DMS 273 (cell line): ENCODE measurements at regions not wholly inside any gene's neighbourhood (a gene's known extent, or its start where the extent isn't known, plus 50 kb on each side); places are given as distances from the start of the nearest gene placed in this dataset.
A peak's percentile ranks its signal among the peaks of the same experiment; 100 is the strongest.

ENCODE experiments used
- DNase-seq: peaks from one replicate; lab custom pipeline; 2025; ENCODE audit not compliant: unreplicated experiment; lab: John Stamatoyannopoulos, UW

DNA sequence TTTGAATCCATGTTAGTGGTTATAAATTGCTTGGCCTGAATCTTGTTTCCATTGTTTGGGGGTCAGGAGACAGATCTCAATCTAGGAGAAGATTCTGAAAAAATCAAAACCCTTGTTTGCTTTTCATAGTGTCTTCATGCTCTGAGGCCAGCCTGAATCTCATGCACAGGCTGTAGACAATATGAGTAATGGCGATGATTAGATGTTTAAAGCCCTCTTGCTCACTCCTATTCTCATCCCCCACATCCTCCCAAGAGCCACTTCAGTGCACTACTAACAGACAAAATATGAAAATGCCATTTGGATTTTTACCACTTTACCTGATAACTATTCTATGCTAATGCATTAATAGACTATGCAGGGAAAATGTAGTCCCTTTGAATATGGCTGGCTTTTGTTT is 129.4 kb downstream of the NUDT12 start:
- DNase-seq = no peak

DNA sequence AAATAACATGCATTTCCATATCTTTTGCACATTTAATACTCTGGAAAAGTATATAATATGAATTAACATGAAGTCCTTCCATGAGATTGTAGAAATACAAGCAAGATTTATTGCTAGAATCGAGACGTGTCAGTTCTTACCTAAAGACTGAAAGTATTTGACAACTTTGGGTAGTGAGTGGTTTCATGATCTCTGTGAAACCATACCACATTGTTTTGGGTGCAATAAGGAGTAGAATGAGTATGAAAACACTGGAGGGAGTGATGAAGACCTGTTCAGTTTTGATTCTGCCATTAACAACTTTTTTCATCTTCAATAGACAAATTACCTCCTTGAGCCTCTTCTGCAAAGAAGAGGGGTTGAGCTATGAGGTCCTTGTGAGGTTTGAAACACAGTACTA is 133.7 kb downstream of the NUDT12 start:
- DNase-seq = no peak

DNA sequence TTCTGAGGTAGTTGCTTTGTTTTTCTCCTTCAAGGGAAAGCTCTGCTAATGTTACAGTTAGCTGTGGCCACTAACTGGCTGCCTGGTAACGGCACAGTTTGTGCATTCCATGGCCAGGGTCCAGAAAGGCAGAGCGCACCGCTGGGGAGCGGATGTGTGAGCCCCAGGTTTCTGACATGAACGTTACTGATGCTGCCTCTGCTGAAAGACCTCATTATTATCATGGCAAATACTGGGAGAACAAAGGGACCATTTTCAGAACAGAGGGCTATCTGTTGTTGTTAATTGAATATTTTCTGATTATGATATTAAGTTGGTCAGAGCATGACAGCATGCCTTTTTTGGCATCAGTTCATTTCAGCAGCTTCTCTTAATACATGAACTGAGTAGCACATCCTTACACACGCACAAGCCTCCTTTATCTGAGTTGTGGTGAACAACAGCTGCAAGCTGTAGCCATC is 134.1 kb downstream of the NUDT12 start:
- DNase-seq = peak; percentile 63

DNA sequence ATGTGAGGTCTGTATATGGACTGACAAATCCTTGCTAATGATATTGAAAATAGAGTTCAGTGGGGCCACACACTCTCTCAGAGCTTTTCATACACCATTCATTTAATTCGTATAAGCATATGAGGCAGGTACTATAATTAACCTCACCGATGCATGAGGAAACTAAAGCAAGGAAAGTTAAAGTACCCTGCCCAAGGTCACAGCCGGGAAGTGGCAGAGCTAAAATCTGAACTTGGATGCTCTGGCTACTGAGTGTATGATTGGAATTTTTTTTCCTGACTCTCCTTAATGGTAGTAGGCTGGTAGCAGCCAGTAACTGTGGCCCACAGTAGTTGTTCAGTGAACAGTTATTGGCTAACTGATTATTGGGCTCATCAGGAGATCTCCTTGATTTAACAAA is 135.3 kb downstream of the NUDT12 start:
- DNase-seq = no peak

DNA sequence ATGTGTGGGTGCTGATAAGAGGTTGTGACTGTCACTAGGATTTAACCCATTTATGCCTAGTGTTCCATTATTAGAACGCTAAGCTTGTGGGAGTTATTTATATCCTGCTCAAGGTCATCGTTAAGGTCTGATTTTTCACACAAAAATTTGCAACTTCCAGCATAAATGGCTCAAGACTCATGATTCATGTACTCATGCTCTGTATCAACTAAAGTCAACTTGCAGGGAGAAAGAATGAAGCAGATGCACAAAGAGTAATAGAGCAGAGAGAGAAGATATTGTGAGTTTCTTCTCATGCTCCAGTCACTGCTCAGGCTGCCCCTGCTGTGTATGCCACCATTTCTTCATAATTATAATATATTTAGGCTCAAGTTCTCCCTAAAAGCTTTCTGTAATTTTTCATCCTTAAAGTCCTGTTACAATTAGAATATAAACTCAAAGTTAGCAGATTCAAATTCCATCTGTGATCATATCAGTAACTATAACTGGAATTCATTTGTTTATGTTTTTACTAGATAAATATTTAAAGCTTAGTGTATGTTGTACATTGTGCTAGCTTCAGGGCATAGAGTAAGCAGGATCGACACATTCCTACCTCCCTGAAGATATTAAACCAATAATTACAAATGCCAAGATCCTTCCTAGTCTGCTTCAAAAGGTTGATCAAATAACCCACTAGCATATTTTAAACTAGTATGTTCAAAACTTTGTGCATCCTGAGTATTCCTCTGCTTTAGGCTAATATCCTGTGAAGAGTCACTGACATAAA is 136.7 kb downstream of the NUDT12 start:
- DNase-seq = no peak

- DNase-seq = peak; percentile 27
Measured at GRCh38 chr5:103424453-103425205, 138.0 kb downstream of the NUDT12 start.

DNA sequence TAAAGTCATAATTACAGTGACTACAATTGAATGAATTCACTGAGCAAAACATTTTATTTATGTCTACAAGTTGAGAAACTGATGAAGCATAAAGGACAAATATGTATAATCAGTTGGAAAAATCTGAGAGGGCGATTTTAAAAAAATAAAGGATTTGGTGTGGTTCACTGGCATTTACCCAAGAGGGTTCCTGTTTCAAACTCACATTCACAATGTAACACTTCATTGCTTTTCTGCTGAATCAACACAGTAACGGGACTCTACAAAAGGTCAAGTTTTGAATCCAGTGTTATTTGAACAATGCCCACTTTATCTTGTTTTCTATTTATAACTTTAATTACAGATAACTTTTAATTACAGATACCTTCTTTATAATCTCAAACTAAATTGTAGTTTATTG is 138.6 kb downstream of the NUDT12 start:
- no peak for DNase-seq

DNA sequence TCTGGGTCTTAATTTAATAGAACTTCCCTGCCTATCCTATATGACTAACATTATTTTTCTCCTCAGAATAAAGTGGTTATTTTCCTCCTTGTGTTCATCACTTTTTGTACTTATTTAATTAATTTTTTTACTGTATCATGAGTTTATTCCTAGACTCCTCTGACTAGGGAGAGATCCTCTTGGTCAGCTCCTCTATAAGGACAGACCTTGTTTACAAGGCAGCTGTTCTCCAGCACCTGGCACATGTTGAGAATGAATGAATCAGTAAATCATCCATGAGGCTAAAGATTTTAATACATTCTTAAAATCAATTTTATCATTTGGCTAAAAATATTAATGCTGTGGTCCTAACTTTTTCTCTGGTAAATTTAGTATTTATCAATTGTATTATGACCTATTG is 139.8 kb downstream of the NUDT12 start:
- peak; percentile 9 for DNase-seq

DNA sequence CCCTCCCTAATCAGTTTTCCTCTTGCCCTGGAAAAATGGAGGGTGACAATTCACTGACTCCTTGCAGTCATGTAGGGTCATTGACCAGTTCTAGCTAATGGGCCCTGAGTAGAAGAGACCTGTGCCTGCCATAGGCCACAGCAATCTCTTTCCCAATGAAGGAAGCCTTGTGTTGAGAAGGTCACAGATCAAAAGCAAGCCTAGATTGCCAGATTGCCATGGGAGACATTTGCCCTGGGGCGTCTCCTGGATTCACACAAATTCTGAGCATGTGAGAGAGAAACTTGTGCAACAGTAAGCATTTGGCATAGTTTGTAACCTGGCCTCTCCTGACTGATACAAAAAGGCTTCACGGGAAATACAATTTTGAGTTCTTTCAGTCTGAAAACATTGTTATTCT is 148.0 kb downstream of the NUDT12 start:
- no peak for DNase-seq

- DNase-seq = no peak
Measured at GRCh38 chr5:103411711-103412110, 150.9 kb downstream of the NUDT12 start.

DNA sequence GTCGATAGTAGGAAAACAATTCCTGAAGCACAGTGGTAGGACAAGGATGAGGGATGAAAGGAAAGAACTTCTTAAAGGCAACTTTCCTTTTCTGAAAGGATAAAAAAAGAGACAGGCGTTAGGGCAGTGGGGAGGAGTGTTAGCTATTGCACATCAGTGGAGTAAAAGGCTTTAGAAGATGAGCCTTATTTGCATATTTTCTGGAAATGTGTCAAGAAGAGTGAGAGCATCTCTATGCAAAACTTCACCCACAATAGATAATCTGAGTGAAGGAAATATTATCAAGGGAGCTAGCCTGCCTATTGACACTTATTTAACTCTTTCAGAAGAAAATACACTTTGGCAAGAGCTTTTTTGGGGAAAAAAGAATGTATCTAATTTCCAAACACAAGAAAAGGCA is 151.6 kb downstream of the MACIR start:
- DNase-seq = no peak

DNA sequence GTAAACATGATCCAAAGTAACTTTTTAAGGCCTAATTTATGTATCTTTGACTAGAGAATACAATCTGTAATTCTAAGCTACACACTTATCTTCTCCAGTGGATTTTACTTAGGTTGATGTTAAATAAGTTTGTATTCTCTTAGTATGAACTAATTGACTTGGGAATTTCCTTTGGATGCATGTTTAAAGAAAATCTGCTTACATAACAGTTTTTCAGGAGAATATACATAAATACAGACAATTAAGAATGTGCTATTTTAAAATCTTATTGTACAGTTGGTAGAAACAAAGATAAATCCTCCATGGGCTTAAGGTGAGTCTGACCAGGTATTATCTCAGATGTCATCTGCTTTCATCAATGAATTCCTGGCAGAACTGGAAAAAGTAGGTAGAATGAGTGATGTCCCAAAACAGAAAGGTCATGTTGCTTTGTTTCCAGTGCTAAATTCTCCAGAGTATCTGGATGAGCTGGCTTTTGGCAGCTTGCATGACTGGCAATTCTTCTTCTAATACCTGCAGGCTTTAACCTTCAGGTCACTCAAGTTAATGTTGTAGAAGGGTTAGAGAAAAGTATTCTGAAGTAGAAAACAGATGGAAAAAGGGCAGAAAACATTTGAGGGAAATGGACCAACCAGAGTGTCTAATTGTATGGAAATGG is 150.6 kb downstream of the MACIR start:
- no peak for DNase-seq

GRCh38 chr5:103408408-103408807 is 149.8 kb downstream of the MACIR start:
- no peak for DNase-seq

DNA sequence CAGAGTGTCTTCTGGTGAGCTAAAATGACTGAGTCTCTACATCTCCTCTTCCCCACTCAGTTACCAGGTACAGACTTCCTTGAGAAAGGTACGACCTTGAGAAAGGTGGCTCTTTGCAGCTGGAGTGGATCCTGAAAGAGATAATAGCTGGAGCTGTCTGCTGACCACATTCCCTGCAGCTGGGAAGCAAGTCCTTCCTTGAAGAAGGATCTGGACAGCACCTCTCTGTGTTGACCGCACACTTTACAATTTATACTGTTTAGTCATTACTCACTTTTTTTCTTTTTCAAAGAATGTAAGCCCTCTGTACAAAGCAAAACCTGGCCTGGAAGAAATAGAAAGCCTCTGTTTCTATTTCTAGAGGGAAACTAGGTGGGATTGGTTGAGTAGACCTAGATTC is 148.8 kb downstream of the MACIR start:
- DNase-seq = no peak

GRCh38 chr5:103404483-103404882 is 145.9 kb downstream of the MACIR start:
- DNase-seq = no peak

DNA sequence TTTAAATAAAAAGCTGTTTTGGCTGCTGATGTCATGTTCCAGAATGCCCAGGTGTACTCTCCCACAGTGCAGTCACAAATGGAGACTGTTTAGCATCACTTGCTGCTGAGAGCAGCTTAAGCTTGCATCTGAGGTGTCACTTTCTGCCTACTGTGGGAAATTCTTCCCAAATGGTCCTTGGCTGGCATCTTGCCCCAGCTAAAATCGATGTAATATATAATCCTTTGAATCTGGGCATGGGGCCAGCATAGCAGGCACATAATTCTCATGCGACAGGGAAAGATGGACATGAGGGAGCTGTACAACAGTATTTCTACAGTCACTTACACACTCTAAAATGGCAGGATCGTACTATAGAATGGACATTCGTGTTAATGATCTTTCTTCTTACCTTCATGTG is 144.3 kb downstream of the MACIR start:
- peak; percentile 25 for DNase-seq

- DNase-seq = no peak
Measured at GRCh38 chr5:103397739-103398581, 139.4 kb downstream of the MACIR start.

- DNase-seq = no peak
Measured at GRCh38 chr5:103394676-103395075, 136.1 kb downstream of the MACIR start.

DNA sequence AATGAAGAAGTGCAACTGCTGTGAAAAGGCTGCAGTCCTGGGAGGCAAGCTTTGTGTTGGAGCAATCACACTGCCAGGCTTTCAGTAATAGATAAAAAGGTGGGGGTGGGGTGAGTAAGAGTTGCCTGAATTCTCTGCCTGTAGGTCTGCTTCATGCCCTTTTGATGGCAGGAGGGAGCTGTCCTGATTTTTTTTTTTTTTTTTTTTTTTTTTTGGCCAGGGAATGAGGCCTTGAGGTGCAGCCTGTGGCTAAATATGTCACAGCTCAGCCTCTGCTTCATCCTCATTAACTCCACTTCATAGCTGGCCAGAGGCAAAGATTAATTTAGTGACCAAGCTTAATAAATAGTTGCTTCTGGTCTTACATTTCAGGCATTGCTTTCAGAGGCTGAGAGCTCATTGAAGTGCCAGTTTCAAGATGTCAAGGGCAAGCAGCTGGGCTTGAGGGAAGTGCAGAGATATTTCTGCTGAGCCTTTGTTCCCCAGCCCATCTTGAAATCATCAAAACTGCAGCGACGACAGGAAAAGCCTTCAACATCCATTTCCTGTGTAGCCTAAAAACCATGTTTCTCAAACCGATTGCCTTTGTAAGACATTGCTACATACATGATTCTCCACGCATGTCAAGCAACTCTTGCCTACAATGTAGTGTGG is 134.7 kb downstream of the MACIR start:
- DNase-seq = peak; percentile 19

DNA sequence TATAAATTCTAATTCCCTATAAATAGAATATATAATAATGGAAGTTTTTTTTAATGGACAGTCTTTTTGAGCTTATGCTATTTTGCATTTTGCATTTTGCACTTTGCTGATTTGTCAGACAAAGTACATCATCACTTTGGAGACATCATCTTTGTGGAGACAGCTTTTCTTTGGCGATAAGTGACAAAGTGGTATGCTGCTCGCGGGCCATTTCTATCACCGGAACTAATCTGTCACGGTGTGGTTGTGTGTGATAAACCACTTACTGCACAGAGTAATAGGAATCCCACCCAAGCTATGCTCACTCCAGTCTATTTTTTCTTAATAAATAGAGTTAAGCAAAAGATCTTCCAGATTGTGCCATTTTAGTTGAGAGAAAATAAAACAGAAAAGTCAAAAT is 133.1 kb downstream of the MACIR start:
- DNase-seq = no peak

DNA sequence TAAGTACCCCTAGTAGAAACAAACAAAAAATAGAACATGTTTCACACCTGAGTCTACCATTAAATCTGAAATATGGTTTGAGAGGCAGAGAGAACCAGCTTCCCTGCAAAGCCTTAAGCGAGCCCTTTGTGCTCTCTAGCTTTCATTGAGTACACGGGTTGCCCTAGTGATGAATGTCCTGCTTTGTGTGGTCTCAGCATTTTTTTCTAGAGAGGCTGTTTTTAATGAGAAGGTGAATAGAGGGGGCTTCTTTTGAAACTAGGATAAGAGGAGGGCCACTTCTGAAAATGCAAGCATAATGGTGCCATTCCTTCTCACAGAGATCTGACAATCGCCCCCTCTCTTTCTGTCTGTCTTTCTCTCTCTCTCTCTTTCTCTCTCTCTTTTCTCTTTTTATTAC is 131.3 kb downstream of the MACIR start:
- no peak for DNase-seq
